H4 (cell line): ENCODE measurements at regions not wholly inside any gene's neighbourhood (a gene's known extent, or its start where the extent isn't known, plus 50 kb on each side); places are given as distances from the start of the nearest gene placed in this dataset.
"Not testable (repeated sequence)": the region's sequence is repeated elsewhere in the genome, so short reads cannot be mapped to it uniquely, and the experiment has no call there.

Experiments used
- DNase-seq: peaks from one replicate; pipeline ENCODE4 v3.0.0-alpha.2; 2015; ENCODE audit warnings: low spot score

GRCh38 chr15:35929740-35930444 lies 383.9 kb upstream of the DPH6 start:
- DNase-seq, result no peak

GRCh38 chr15:35931799-35932341 lies 385.9 kb upstream of the DPH6 start:
- no peak for DNase-seq

GRCh38 chr15:35932531-35932930 lies 386.6 kb upstream of the DPH6 start:
- no peak for DNase-seq

- no peak for DNase-seq
Observed at GRCh38 chr15:35933531-35933930, 387.6 kb upstream of the DPH6 start.

- DNase-seq, result no peak
Observed at GRCh38 chr15:35934383-35935049, 388.6 kb upstream of the DPH6 start.

- no peak for DNase-seq
Observed at GRCh38 chr15:35936284-35936683, 390.3 kb upstream of the DPH6 start.

- DNase-seq, result no peak
Observed at GRCh38 chr15:35937380-35937779, 391.4 kb upstream of the DPH6 start.

- no peak for DNase-seq
Observed at GRCh38 chr15:35944945-35945585, 399.1 kb upstream of the DPH6 start.

- no peak for DNase-seq
Observed at GRCh38 chr15:35953424-35953823, 407.5 kb upstream of the DPH6 start.

- DNase-seq, result no peak
Observed at GRCh38 chr15:35956056-35956455, 410.1 kb upstream of the DPH6 start.

- no peak for DNase-seq
Observed at GRCh38 chr15:35958021-35958420, 412.1 kb upstream of the DPH6 start.

GRCh38 chr15:35958975-35959374 lies 413.0 kb upstream of the DPH6 start:
- no peak for DNase-seq

GRCh38 chr15:35963326-35963725 lies 417.4 kb upstream of the DPH6 start:
- no peak for DNase-seq

GRCh38 chr15:35966781-35967180 lies 420.8 kb upstream of the DPH6 start:
- no peak for DNase-seq

GRCh38 chr15:35967968-35968367 lies 422.0 kb upstream of the DPH6 start:
- DNase-seq, result not testable (repeated sequence)

- no peak for DNase-seq
Observed at GRCh38 chr15:35973029-35973428, 427.1 kb upstream of the DPH6 start.

GRCh38 chr15:35974052-35974451 lies 428.1 kb upstream of the DPH6 start:
- DNase-seq, result no peak

GRCh38 chr15:35975941-35976340 lies 430.0 kb upstream of the DPH6 start:
- DNase-seq, result no peak

GRCh38 chr15:35979608-35980007 lies 433.6 kb upstream of the DPH6 start:
- no peak for DNase-seq

GRCh38 chr15:35980719-35981118 lies 434.8 kb upstream of the DPH6 start:
- no peak for DNase-seq

GRCh38 chr15:35986191-35986721 lies 440.3 kb upstream of the DPH6 start:
- DNase-seq, result no peak

- no peak for DNase-seq
Observed at GRCh38 chr15:35987056-35987455, 441.1 kb upstream of the DPH6 start.

- no peak for DNase-seq
Observed at GRCh38 chr15:35991386-35991785, 445.4 kb upstream of the DPH6 start.
